Putamen (tissue), 1 donor: ENCODE measurements at regions not wholly inside any gene's neighbourhood (a gene's known extent, or its start where the extent isn't known, plus 50 kb on each side); places are given as distances from the start of the nearest gene placed in this dataset.
"Not testable (repeated sequence)": the region's sequence is repeated elsewhere in the genome, so short reads cannot be mapped to it uniquely, and the experiment has no call there.

Experiments used
- DNase-seq: peaks from one replicate; pipeline ENCODE4 v3.0.0-alpha.2; 2016; ENCODE audit warnings: low spot score

GRCh38 chr14:37843954-37844607, 248.7 kb downstream of the TTC6 start:
- no peak for DNase-seq

GRCh38 chr14:37844614-37845013, 249.2 kb downstream of the TTC6 start:
- DNase-seq, result no peak

- no peak for DNase-seq
Measured at GRCh38 chr14:37848985-37849621, 253.7 kb downstream of the TTC6 start.

DNA sequence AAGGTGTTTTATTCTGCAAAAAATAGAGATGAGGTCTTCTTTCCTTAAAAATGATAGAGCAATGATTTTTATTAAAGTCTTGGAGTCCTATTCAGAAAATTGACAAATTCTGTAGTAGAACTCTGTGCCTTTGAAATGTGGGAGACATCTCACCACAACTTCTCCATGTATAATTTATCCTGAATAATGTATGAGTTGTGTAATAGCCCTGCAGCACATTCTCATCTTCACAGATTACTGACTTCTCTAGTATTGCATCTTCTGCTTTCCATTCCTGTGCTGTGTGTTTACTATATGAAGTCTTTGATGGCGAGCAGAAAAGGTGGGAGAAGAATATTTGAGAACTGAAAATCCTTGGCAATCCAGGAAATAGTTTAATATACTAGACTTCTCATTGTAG, 255.6 kb downstream of the TTC6 start:
- no peak for DNase-seq

GRCh38 chr14:37855871-37856270, 260.4 kb downstream of the TTC6 start:
- DNase-seq, result no peak

DNA sequence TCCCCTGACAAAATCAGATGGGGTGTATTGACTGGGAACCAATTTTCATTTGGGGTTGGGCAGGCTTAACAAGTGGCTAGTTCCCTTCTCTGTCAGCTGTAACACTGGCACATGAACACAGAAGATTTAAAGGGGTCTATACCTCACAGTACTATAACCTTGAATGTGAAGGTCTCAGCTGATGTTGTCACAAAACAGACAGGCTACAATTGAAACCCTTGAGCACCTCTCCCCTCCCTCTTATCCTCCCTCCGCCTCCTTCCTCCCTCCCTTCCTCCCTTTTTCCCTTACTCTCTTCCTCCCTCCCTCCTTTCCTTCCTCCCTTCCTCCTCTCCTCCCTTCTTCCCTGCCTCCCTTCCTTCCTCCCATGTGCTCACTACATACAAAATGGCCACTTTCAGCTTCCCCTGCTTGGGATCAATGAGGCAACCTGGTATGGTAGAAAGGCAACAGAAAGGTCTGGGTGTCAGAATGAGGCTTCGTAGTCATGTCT, 262.4 kb downstream of the TTC6 start:
- no peak for DNase-seq

- no peak for DNase-seq
Measured at GRCh38 chr14:37858733-37859132, 263.3 kb downstream of the TTC6 start.

DNA sequence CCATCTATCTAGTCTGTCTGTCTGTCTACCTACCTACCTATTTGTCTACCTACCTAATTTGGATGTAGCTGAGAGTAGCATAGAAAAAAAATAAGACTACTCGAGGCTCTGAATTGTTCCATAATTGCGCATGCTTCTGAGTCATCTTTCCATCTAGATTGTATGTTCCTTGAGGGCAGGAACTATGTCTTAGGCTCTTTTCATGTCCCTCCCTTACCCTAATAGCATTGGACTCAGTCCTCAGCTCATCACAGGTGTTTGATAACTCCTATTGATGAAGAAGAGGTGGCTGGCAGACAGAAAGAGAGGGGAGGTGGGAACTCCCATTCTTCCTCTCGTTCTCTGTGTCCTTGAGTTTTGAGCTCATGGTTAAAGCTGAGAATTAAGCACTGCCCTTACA, 263.7 kb downstream of the TTC6 start:
- DNase-seq, result no peak

DNA sequence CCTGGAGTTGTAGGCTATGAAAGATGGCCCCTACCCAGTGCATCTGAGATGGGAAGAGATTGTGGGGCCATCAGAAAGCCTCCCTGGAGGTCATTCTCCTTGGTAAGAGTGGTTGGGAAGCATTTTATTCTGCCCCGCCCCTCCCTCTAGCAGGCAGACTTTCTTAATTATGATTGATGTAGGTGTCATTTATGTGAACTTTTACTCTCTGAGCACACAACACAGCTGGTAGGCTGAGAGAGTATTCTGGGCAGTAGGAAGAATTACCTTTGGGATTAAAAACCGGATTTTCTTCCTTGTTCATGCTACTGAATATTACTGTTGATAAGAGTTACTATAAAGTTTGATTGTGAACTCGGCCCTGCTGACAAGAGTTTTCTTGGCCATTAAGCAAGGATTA, 266.8 kb downstream of the TTC6 start:
- DNase-seq, result no peak

GRCh38 chr14:37864128-37864527, 268.7 kb downstream of the TTC6 start:
- DNase-seq, result no peak

GRCh38 chr14:37864861-37865718, 269.7 kb downstream of the TTC6 start:
- no peak for DNase-seq

- DNase-seq, result no peak
Measured at GRCh38 chr14:37865719-37866549, 270.5 kb downstream of the TTC6 start.

- no peak for DNase-seq
Measured at GRCh38 chr14:37869633-37870032, 274.2 kb downstream of the TTC6 start.

DNA sequence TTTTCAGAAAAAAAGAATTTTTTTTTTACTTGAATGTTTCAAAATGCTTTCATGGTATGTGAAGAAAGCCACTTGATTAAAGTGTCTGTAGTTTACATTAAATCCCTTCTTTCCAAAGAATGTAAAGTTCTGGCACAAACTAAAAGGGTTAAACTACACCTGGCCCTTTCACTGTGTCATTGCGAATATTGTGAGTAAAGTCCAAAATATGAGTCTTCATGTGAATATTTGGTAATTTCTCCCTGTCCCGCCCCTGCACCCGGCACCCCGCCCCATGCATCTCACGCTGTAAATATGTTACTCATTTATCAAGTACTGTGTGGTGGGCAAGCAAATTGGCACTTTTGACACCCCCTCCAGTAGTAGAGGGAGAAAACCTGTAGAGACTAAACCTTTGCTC, 274.7 kb downstream of the TTC6 start:
- DNase-seq, result no peak

GRCh38 chr14:37870632-37871346, 275.4 kb downstream of the TTC6 start:
- no peak for DNase-seq

DNA sequence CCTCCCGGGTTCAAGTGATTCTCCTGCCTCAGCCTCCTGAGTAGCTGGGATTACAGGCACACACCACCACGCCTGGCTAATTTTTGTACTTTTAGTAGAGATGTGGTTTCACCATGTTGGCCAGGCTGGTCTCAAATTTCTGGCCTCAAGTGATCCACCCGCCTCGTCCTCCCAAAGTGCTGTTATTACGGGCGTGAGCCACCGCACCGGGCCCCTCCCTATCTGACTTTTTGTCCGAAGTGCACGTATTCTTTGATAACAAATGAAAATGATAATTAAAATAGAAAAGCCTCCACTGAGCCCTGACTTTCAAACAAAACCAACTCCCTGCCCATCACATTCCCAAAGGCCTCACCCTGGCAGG, 278.6 kb downstream of the TTC6 start:
- not testable (repeated sequence) for DNase-seq

GRCh38 chr14:37874429-37875109, 279.1 kb downstream of the TTC6 start:
- peak; percentile 18 for DNase-seq

GRCh38 chr14:37888234-37888633, 292.8 kb downstream of the TTC6 start:
- DNase-seq, result no peak

GRCh38 chr14:37889087-37889486, 293.7 kb downstream of the TTC6 start:
- no peak for DNase-seq

DNA sequence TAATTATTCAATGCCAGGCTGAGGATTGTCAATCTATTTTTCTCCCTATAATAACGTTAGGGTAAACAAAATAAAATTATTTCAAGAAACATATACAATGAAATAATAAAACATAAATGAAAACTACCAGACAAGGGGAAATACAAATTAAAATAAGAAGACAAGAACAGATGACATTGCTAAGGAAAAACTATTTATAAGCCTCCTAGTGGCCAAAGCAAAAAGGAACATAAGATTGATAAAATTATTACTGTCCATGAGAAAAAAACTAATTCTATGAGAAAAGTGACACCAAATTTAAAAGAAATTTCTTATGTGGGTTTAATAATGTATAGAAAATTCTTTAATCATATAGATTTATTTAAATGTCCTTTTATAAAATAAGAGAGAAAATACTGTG, 294.7 kb downstream of the TTC6 start:
- no peak for DNase-seq

GRCh38 chr14:37891500-37891899, 296.1 kb downstream of the TTC6 start:
- not testable (repeated sequence) for DNase-seq
